NCI-H2227 (cell line): ENCODE measurements at regions not wholly inside any gene's neighbourhood (a gene's known extent, or its start where the extent isn't known, plus 50 kb on each side); places are given as distances from the start of the nearest gene placed in this dataset.

Source experiments
- DNase-seq: peaks from one replicate; lab custom pipeline; 2025; ENCODE audit not compliant: unreplicated experiment; lab: John Stamatoyannopoulos, UW

DNA sequence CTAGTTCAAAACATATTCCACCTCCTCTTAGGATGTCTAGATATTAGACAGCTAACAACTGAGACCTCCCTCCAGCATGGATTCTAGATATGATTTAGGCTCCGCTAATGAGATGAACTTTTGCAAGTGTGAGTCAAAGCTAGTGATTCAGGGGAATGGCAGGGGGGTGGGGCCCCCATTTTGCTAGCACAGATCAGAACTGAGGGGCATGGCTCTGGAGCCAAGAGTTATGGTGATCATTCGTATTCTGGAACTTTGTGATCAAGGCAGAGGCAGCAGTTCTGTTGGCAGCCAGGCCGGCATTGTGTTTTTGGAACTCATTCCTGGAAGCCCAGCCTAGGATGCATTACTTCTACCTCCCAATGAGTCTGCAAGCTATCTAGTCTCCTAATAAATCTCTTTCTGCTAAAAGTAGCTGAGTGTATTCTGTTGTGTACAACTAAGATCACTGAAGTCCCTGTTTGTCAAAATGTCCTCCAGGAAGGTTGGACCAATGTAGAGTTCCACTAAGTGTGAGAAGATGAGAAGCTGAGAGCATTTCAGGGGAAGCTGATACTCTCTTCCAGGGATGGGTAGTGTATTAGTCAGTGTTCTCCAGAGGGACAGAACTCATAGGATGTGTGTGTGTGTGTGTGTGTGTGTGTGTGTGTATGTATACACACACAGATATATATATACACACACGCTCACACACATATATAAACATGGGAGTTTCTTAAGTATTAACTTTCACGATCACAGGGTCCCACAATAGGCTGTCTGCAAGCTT is 312.7 kb downstream of the TLE3 start:
- DNase-seq = no peak

DNA sequence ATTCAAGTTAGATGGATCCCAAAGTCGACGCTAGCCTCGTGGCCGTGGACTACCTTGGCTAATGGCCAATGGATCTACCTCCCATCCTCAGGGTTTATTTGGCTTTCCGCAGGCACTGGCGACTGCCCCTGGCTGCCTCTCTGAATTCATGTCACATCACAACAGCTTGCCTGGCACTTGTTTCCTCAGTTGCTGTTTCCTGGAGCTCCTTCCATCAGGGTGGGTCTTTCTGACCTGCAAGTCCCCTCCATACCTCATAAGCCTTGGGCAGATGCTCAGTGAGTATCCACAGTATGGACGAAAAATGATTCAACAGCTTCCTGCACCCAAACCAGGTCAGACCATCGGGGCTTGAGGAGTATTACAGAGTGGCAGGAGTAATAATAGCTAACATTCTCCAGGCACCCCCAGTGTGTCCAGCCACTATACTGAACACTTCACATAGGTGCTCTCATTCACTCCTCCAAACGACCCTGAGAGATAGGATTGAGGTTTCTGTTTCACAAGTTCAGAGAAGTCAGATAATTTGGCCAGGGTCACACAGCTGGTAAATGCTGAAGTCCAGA is 311.5 kb downstream of the TLE3 start:
- DNase-seq = no peak

DNA sequence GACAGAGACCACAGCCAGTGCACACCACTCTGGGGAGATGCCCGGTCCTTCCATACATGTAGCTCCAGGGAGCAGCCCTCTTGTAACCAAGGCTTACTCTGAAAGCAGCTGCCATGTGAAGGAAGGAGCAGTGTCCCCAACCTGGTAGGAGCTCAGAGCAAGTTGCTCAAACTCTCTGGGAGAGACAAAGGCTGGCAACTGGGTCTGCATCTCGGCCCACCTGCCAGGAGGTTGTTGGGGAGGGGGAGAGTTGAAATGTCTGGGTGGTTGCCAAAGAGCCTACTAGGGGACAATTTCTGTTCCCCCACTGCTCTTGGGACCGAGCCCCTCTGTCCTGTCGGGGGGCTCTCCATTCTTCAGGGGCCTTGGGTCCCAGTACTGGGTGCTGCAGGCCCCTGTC is 309.9 kb downstream of the TLE3 start:
- DNase-seq = no peak

DNA sequence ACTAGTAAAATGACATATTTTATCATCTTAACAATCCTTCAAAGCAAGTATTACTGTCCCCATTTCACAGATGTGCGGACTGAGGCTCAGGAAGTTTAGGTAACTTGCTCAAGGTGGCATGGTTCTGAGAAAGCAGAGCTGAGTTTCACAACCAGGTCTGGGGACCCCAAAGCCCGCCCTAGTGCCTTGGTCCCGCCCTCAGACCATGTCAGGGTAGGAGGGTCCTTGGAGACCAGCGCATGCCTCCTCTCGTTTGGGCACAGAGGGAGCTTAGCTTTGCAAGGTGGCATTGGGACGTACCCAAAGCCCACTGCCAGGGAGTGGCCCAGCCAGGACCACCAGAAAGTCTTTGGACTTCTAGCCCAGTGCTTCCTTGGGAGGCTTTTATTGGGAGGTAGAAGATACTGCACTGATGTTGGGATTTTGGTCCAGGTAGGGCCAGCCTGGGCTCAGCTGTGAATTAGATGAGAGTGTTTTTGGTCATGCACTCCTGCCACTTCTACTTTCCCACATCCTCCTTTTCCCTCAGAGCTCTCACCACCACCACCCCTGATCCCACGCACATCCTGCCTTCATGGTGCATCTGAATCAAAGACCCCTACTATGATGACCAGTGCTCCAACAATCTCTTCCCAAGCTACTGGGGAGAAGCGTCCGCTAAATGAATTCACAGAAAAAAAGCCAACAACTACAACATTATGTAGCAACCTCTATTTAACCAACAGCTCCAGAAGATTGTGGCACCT is 307.9 kb downstream of the TLE3 start:
- no peak for DNase-seq

DNA sequence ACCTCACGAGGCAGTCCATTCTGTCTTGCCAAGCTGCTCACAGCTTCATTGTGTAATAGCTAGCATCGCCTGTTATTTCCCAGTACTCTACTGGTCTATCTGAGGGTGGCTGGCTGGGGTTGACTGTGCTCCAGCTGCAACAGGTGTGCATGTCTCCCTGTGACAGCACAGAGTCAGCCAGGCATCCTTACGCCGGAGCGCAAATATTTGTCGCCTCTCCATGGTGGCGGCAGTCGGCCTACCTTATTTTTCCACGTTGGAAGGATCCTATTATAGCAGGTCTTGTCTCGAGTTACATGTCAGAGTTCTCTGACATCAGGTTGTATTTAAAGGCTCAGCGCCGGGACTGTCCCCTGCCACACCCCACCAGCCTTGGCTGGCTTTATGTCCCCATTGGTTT is 307.1 kb downstream of the TLE3 start:
- DNase-seq = no peak

DNA sequence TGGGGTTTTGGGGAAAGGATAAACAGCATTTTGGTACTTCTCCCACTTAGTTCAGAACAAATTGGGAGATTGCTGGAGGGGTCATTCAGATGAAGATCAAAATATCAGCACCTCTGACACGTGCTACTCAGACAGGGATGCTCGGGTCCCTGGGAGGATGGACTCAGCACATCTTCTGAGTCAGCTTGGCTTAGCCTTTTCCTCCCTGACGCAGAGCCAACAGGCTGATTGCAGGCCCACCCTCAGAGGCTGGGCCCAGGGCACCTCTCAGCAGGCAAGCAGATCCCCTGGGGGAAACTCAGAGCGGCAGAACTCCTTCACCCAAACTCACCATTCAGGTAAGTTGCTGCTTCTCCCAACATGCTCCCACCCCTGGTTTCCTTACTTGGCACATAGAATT is 304.9 kb downstream of the TLE3 start:
- DNase-seq = no peak

DNA sequence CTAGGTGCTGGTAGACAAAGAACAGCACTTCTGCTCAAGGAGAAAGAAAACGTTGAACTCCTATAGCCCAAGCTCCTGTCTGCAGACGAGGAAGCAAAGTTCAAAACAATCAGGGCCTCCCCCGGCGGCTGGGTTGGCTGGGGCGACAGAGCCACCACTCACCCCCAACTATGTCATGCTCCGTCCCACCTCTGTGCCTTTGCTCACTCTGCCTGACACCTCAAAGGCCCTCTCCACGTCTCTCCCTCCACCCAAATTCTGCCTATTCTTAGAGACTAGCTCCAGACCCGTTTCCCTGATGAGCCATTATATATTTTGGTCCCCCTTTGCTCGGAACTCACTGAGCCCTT is 304.3 kb downstream of the TLE3 start:
- no peak for DNase-seq

DNA sequence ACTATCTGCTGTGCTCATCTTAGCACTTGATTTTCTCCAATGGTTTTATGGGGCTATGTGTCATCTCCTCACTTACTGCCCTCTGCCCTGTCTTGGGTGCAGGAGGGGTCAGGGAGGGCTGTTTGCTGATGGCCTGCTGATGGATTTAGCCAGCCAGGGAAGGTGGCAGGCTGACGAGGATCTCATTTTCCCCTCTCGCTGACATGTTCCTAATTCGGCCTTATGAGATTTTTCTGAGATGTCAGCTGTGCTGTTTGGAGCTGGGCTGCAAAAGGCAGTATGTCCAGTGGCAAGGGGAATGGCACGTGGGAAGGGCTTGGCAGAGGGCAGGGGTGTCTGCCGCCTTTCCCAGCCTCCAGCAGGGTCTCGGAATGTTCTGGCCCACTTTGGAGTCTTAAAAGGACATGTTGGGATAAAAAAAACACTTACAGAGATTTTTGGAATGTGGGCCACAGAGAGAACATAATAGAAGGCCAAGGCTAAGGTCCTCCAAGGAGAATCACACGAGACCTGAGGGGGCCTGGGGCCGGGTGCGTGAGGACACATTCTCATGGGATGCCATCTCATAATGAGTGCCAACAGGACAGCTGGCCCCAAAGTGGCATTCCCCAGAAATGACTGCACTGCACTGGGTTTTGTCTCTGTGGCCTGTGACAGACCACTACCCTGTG is 303.8 kb downstream of the TLE3 start:
- no peak for DNase-seq

DNA sequence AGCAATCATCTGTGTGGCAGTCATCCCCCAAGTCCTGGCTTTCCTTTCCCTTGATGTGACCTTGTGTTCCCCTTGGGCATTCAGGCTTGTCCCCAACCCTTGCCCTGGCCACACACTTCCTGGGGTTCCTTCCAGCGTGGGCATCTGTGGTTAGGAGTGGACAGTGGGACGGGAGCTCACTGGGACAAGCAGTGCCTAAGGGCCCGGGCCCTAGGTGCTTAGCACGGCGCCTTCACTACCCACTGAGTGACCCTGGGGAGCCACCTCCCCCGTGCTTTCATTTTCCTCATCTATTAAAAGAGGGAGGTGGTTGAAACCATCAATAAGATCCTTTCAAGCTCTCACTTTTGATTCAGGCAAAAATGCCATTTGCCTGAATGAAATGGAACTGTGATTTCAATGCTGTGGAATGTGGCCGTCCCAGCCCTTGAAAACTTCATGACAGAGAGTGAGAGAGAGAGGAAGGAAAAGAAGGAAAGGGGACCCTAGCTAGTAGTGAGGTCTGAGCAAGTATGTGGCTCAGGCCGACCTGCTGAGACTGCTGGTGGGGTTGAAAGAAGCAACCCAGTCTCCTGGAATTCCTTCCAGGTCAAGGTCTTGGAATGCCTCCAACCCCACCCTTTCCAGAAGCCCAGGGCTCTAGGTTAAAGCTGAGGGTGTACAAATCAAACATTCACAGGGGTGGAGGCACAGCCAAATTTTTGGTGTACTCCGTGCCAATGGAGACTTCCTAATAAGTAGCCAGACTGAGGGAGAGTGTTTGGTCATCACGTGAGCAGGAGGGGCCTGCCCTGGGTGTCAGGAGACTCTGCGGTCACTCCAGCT is 302.9 kb downstream of the TLE3 start:
- DNase-seq = no peak

DNA sequence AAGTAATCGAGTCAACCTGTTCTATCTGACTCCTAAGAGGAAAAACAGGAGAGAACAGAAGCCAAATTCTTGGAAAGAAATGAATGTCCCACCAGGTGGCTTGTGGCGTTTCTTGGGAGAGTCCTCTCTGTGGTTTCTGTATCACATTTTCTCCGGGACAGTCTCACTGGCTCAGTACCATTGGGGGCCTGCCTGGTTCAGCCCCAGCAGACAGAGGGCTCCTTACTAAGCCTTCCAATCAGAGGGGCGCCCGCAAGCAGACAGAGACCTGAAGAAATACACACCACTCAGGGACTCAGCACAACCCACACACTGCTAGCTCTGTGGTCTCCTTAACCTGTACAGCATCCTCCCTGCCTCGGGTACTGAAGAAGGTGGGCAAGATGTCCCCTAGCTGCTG is 302.1 kb downstream of the TLE3 start:
- no peak for DNase-seq

DNA sequence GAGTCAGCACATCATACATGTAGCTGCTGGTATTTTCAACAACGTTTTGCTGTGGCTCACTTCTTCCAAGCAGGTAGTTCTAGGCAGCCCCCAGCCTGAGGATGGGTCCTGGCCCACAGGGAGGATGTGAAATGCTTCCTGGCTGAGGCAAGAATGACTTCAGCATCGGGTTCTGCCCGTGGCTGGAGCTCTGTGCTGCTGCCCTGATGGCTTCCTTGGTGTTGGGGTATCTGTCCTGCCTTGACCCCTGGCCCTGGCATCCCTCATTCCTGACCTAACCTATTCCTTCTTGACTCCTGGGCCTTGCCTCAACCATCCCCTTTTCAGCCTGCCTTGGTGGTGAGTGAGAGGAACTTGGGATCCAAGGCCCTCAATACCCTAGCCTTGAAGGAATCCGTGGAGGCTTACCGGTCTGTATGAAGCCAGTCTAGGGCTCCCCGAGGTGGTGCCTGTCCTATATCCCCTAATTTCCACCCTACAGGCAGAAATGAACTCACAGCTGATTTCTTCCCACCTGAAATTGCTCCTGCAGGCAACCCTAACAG is 300.6 kb downstream of the TLE3 start:
- DNase-seq = no peak

DNA sequence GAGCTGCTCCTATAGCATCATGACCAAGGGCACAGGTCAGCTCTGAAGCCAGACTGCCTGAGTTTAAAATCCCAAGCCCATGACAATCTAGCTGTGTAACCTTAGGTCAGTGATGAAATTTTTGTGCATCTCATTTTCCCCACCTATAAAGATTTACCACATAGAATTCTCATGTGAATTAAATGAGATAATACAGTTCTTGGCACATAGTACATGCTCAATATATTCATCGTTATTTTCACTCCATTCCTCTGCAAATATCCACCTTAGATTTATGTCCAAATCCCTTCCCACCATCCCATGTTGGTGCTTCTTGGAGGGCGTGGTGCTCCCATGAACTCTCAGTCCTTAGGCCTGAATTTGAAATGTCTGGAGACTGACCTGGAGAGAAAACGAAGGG is 300.1 kb downstream of the TLE3 start:
- no peak for DNase-seq

DNA sequence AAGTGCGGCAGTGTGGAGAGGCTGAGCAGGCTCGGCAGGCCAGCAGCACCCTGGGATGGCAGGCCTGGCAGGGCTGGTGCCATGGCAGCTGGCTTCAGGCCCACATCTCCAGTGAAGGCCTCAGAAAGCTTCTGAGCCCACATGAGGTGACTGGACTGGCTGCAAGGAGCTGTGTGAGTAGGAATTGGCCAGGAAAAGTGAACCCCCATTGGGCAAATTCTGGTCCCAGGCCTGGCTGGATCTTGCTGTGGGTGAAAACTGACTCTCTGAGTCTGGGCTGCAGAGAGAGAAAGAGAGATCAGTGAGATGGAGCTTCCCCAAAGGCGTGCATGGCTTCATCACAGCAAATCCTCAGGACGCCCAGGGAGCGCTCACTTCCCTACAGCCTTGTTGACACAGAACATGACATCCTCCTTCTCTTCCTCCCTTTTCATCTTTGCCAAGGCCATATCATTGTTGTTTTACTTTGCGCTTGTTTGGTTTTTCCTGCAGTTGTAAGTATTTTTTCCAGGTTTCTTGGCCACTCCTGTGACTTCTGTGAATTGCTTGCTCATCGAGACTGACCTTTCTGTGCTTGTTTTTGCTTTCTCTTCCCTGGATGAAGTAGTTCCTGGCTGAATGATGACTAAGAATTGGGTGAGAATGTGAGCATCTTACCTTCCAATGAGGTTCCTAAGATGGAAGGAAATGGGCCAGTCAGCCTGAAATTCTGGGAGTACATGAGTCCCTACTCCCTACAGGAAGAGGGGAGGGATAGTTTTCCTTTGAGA is 299.1 kb downstream of the TLE3 start:
- no peak for DNase-seq

DNA sequence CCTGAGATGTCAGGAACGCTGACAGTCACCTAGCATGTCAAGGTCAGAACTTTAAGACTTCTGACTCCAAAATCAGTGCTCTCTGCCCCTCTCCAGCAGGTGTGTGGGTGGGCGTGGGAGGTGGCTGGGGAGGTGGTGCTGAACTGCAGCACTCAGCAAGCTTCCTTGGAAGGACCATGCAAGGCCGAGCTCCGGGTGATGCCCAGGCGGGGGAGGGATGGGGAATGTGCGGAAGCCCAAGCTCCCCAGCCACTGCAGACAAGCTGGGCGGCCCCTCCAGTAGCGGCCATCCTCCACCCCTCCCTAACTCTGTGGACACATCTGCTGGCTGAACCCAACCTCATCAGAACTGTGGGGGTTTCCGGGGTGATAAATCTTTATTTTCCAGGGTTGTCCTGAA is 296.6 kb downstream of the TLE3 start:
- no peak for DNase-seq

DNA sequence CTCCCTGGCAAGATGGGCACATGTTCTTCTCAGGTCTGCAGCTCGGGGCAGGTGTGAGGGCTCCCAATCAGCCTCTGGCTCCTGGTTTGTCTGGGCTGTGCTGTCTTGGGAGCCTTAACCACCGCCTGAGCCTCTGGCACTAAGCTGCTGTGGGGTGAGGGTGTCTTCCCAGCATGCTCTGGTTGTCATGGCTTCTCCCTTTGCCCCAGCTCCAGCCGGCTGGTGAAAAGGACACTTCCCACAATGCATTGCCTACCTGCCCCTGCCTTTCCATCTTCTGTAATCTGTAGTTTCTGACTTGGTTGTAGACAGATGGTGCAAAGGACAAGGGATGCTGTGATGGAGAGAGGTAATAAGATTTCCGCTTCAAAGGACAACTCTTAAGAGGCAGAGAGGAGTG is 295.3 kb downstream of the TLE3 start:
- no peak for DNase-seq

DNA sequence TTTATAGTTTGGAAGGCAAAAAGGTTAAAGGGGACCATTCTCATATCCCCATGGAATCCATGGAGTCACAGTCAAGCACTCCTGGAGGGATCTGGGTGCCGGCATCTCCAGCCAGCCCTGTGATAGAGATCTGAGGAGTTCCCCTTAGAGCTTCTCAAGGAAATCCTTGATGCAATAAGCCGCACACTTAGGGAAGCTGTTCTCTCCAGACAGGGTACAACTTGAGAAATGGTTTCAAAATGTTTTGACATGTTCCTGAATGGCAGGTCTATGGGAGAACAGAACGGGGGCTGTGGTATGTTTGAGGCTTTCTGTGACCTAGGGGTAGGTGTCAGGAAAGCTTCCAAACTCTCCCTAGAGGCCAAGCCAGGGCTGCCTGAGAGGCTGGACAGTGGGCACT is 292.9 kb downstream of the TLE3 start:
- DNase-seq = no peak

DNA sequence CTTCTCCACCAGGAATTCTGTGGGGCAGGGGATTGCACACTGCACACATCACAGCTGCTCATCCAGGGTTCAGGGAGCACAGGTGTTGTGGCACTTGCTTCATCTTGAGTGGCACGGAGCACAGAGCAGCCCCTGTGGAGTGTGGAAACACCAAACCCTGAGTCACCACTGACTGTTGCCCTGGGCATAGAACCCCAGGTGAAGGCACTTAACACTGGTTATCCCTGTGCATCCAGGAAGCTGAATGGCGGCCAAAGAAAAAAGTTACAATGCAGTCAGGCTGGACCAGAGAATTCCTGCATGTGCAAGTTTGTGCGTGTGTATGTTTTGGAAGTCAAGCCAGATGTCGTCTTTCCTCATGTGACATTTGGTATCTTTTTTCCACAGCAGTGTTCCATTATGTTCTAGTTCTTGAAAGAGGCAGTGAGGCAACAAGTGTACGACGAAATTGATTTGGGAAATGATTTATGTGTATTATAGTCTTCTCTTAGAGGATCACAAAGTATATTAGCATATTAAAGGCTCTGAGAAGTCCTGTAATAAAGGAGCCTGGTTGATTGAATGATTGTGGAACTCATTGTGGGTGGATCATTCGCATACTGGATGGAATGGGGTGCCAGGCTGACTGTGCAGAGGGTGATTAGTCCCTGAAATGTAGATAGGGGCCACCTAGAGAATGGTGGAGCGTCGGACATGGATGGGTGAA is 292.3 kb downstream of the TLE3 start:
- DNase-seq = no peak

DNA sequence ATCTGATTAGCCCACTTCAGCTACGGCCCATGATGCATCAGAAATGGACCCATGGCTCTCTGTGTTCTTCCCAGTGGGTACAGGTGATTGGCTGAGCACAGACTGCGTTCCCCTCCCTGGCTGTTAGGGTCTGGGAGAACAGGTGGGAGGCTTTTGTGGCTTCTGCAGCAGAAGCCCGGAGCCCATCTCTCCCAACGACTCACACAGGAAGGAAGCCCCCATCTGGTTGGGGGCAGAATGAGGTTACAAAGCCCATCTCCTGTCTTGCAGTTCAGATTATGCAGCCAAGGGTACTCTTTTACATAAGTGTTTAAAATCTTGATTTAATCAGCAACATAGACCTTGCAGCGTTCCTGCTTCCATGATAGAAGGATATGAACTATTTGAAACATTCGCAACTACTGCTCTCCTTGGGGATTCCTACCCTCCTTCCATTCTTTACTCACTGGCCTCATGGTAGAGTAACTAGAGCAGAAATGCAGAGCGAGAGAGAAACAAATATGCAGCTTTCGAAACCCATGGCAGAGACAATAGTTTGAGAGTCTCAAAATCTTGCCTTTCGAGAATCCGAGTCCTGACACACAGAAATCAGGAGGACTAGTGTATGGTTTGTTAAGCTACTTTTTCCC is 291.3 kb downstream of the TLE3 start:
- DNase-seq = no peak

DNA sequence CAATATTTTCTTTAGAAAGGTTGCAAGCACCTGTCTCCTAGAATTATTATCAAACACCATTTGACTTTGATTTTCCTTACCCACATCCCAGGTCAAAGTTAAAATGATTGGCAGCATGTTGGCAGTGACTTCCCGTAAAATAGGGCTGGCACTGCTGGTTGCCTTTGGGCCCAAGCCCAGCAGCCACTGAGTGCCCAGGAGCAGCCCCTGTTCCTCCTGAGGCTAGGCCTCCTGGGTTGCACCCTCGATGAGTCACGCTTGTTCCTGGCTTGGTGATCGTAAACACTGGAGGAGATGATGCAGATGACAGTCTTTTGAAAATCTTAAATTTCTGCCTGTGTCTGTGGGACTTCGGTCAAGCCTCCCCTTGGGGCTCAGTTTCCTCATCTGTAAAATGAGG is 290.0 kb downstream of the TLE3 start:
- DNase-seq = no peak
